ENCODE measurements at regions not wholly inside any gene's neighbourhood (a gene's known extent, or its start where the extent isn't known, plus 50 kb on each side); places are given as distances from the start of the nearest gene placed in this dataset.
"Not testable (repeated sequence)": the region's sequence is repeated elsewhere in the genome, so short reads cannot be mapped to it uniquely, and the experiment has no call there.

GRCh38 chr16:13351601-13352217 lies 450.3 kb downstream of the SHISA9 start:
- Mint-ChIP-seq H3K4me1 (no peaks in the 10 kb centered on the region), H3K4me3 (no peak overlapping the region), H3K27ac (no peak overlapping the region), H3K36me3 (no peaks in the 10 kb centered on the region), H3K9me3 (no peaks in the 10 kb centered on the region), H3K27me3 (no peaks in the 10 kb centered on the region)
- ATAC-seq (ENCODE audit: low read depth) (no peak), DNase-seq (no peak)
- POLR2A ChIA-PET = no interaction called here

DNA sequence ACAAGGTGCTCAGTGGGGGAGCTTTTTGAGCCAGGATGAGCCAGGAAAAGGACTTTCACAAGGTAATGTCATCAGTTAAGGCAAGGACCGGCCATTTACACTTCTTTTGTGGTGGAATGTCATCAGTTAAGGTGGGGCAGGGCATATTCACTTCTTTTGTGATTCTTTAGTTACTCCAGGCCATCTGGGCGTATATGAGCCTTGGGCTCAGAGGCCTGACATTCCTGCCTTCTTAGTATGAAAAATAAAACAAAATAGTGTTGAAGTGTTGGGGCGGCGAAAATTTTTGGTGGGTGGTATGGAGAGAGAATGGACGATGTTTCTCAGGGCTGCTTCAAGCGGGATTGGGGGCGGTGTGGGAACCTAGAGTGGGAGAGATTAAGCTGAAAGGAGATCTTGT lies 451.4 kb downstream of the SHISA9 start:
- H3K36me3 Mint-ChIP-seq; POLR2A ChIA-PET; H3K4me1 Mint-ChIP-seq; H3K4me3 Mint-ChIP-seq; H3K27ac Mint-ChIP-seq; DNase-seq; ATAC-seq (ENCODE audit: low read depth); H3K27me3 Mint-ChIP-seq; H3K9me3 Mint-ChIP-seq: not testable (repeated sequence)

GRCh38 chr16:13357842-13358241 lies 456.4 kb downstream of the SHISA9 start:
- ATAC-seq (ENCODE audit: low read depth); H3K9me3 Mint-ChIP-seq; H3K27ac Mint-ChIP-seq; H3K4me3 Mint-ChIP-seq; H3K36me3 Mint-ChIP-seq; H3K27me3 Mint-ChIP-seq; DNase-seq; H3K4me1 Mint-ChIP-seq; POLR2A ChIA-PET: not testable (repeated sequence)

DNA sequence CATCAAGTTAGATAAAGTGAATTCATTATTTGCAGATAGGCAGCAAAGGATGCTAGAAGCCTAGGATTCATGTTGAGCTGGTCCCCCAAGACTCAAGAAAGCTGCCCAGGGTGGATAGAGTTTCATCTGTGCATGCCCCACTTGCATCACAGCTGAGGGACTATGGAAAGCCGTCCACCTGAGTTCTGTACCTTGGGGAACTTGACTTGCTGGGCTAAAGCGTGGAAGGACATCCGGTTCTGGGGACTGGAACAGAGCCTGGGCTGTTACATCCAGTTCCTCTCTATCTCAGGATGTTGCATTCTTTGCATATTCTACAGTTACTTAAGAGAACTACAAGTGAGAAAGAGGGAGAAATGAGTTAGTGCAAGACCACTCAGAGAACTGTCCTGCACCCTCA lies 458.4 kb downstream of the SHISA9 start:
- Mint-ChIP-seq H3K9me3 (peaks cover 6% of the 10 kb centered on the region), H3K27ac (no peak overlapping the region), H3K4me3 (no peak overlapping the region), H3K36me3 (no peaks in the 10 kb centered on the region), H3K27me3 (no peaks in the 10 kb centered on the region), H3K4me1 (no peaks in the 10 kb centered on the region)
- POLR2A ChIA-PET = no interaction called here
- DNase-seq (no peak), ATAC-seq (ENCODE audit: low read depth) (no peak)

GRCh38 chr16:13372421-13372820 lies 471.0 kb downstream of the SHISA9 start:
- DNase-seq = no peak
- Mint-ChIP-seq H3K9me3 (peaks cover 5% of the 10 kb centered on the region), H3K27me3 (no peaks in the 10 kb centered on the region), H3K27ac (no peak overlapping the region), H3K36me3 (no peaks in the 10 kb centered on the region), H3K4me3 (no peak overlapping the region), H3K4me1 (no peaks in the 10 kb centered on the region)
- POLR2A ChIA-PET = no interaction called here
- no peak for ATAC-seq (ENCODE audit: low read depth)

GRCh38 chr16:13376174-13376573 lies 474.8 kb downstream of the SHISA9 start:
- DNase-seq = no peak
- no peak overlapping the region for H3K27ac Mint-ChIP-seq
- H3K36me3 Mint-ChIP-seq = no peaks in the 10 kb centered on the region
- POLR2A ChIA-PET = no interaction called here
- no peak for ATAC-seq (ENCODE audit: low read depth)
- peaks cover 14% of the 10 kb centered on the region for H3K9me3 Mint-ChIP-seq
- no peak overlapping the region for H3K4me3 Mint-ChIP-seq
- no peaks in the 10 kb centered on the region for H3K27me3 Mint-ChIP-seq
- H3K4me1 Mint-ChIP-seq = no peaks in the 10 kb centered on the region

DNA sequence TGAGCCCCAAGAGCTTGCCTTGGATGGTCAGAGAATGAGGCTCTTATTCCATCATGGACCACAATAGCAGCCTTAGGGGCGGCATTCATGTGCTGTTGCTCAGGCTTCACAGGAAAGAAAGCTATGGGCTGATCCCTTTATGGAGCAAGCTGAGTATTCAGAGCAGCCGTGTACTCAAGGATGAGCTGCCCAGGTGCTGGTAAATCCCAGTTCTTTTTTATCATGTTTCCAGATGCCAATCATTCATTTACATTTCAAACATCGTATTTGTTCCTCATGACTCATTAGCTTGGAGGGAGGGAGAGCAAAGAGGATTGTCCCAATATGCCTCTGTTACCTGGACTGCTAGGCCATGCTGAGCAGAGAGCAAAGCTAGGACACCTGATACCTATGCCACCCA lies 475.7 kb downstream of the SHISA9 start:
- Mint-ChIP-seq H3K27ac (no peak overlapping the region), H3K9me3 (peaks cover 13% of the 10 kb centered on the region), H3K27me3 (no peaks in the 10 kb centered on the region), H3K4me1 (no peaks in the 10 kb centered on the region), H3K4me3 (no peak overlapping the region), H3K36me3 (no peaks in the 10 kb centered on the region)
- POLR2A ChIA-PET = no interaction called here
- ATAC-seq (ENCODE audit: low read depth) (no peak), DNase-seq (no peak)

DNA sequence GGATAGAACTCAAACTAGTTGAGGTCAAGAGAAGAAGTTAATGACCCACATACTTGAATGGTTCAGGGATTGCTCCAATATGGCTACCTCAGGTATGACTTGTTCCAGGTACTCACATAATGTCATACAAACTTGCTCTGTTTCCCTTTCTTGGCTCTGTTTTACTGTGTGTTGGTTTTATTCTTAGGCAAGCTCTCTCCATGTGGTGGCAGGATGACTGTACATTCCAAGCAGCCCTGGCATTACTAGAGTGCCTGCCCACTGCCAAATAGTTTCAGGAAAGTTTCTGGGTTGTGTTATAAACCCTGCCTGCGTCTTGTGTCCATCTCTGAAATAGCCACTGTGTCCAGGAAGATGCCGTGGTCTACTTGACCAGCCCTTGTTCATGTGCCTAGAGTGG lies 476.8 kb downstream of the SHISA9 start:
- H3K36me3 Mint-ChIP-seq = no peaks in the 10 kb centered on the region
- ATAC-seq (ENCODE audit: low read depth) (no peak), DNase-seq (no peak)
- POLR2A ChIA-PET = no interaction called here
- H3K9me3 Mint-ChIP-seq = peaks cover 17% of the 10 kb centered on the region
- H3K27ac Mint-ChIP-seq = no peak overlapping the region
- H3K27me3 Mint-ChIP-seq = no peaks in the 10 kb centered on the region
- H3K4me1 Mint-ChIP-seq = no peaks in the 10 kb centered on the region
- H3K4me3 Mint-ChIP-seq = no peak overlapping the region

DNA sequence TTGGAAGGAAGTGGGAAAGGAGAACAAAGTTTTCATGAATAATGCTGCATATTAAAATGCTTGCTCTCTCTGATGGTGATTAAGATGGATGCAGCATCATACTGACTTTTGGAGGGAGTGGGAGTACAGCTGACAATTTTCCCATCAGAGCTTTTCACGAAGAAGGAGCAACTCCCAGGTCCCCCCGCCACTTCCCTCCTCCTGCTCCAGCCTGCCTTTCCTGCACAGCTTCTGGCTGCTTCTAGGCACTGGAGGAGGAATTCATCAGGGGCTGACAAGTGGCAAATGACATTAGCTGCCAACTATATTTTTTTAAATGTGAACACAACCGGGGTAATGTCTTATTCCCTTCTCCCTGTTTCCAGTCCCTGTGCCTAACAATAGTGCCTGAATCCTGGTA lies 477.9 kb downstream of the SHISA9 start:
- no peak for DNase-seq
- Mint-ChIP-seq H3K4me1 (no peaks in the 10 kb centered on the region), H3K4me3 (no peak overlapping the region), H3K36me3 (no peaks in the 10 kb centered on the region), H3K27me3 (no peaks in the 10 kb centered on the region), H3K27ac (no peak overlapping the region), H3K9me3 (peaks cover 16% of the 10 kb centered on the region)
- ATAC-seq (ENCODE audit: low read depth) = no peak
- POLR2A ChIA-PET = no interaction called here

DNA sequence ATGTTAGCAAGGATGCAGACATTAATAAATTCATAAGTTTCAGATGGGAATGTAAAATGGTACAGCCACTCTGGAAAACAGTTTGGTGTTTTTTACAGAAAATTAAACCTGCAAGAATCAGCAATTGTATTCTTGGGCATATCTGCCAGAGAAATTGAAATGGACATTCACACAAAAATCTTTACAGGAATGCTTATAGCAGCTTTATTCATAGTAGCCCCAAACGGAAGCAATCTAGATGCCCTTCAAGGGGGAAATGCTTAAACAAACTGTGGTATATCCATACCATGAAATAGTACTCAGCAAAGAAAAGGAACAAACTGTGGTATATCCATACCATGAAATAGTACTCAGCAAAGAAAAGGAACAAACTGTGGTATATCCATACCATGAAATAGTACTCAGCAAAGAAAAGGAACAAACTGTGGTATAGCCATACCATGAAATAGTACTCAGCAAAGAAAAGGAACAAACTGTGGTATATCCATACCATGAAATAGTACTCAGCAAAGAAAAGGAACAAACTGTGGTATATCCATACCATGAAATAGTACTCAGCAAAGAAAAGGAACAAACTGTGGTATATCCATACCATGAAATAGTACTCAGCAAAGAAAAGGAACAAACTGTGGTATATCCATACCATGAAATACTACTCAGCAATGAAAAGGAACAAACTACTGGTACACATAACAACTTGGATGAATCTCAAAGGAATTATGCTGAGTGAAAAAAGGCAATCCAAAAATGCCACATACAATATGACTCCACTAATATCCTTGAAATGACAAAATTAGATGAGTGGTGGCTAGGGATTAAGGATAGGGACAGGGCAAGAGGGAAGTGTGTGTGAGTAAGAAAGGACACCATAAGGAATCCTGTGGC lies 484.0 kb downstream of the SHISA9 start:
- H3K27me3 Mint-ChIP-seq; H3K4me3 Mint-ChIP-seq; H3K27ac Mint-ChIP-seq; H3K36me3 Mint-ChIP-seq; POLR2A ChIA-PET; H3K4me1 Mint-ChIP-seq; ATAC-seq (ENCODE audit: low read depth); DNase-seq: not testable (repeated sequence)
- H3K9me3 Mint-ChIP-seq = peaks cover 21% of the 10 kb centered on the region

- no peaks in the 10 kb centered on the region for H3K4me1 Mint-ChIP-seq
- no peak for DNase-seq
- no peak overlapping the region for H3K4me3 Mint-ChIP-seq
- no peak for ATAC-seq (ENCODE audit: low read depth)
- H3K27me3 Mint-ChIP-seq = no peaks in the 10 kb centered on the region
- peaks cover 10% of the 10 kb centered on the region for H3K9me3 Mint-ChIP-seq
- H3K36me3 Mint-ChIP-seq = no peaks in the 10 kb centered on the region
- no peak overlapping the region for H3K27ac Mint-ChIP-seq
- POLR2A ChIA-PET = no interaction called here
These were observed 488.9 kb downstream of the SHISA9 start for GRCh38 chr16:13390093-13390985.

DNA sequence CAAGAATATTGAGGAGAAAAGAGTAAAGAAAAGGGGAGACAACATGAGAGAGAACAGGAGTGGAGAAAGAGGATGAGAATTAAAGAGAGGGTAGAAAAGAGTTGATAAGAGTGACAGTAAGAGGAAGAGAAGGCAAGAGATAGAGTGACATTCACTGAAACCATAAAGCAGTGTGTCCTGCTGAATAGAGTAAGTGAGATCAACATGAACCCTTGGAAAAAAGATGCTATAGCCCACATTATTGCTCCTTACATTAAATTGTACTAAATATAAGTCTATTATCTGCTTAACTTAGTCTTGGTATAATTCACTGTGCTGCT lies 489.5 kb downstream of the SHISA9 start:
- POLR2A ChIA-PET = no interaction called here
- DNase-seq (no peak), ATAC-seq (ENCODE audit: low read depth) (no peak)
- peaks cover 7% of the 10 kb centered on the region for H3K9me3 Mint-ChIP-seq
- no peaks in the 10 kb centered on the region for H3K36me3 Mint-ChIP-seq
- no peak overlapping the region for H3K4me3 Mint-ChIP-seq
- no peaks in the 10 kb centered on the region for H3K4me1 Mint-ChIP-seq
- H3K27me3 Mint-ChIP-seq = no peaks in the 10 kb centered on the region
- H3K27ac Mint-ChIP-seq = no peak overlapping the region

GRCh38 chr16:13391337-13391736 lies 489.9 kb downstream of the SHISA9 start:
- no peak overlapping the region for H3K27ac Mint-ChIP-seq

DNA sequence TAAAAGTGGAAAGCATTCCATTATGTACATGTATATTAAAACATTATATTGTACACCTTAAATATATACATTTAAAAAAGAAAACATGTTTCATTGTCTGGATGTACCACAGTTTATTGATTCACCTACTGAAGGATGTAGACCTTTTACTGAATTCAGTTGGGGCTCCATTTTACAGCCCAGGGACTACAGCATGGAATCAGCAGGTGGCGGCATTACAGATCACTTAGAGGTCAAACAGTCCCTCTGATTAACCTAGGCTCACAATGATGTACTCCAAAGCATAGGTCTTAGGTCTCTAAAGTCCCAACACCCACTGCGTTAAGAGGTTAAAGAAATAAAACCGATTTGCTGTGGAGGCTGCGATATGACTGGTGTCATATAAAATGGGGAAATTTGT lies 490.9 kb downstream of the SHISA9 start:
- H3K27me3 Mint-ChIP-seq = no peaks in the 10 kb centered on the region
- no peak for ATAC-seq (ENCODE audit: low read depth)
- H3K27ac Mint-ChIP-seq = no peak overlapping the region
- peaks cover 8% of the 10 kb centered on the region for H3K9me3 Mint-ChIP-seq
- no peak overlapping the region for H3K4me3 Mint-ChIP-seq
- no peaks in the 10 kb centered on the region for H3K4me1 Mint-ChIP-seq
- no peak for DNase-seq
- POLR2A ChIA-PET = no interaction called here
- H3K36me3 Mint-ChIP-seq = no peaks in the 10 kb centered on the region

More at GRCh38 chr16:13391337-13391736, 489.9 kb downstream of the SHISA9 start:
- H3K9me3 Mint-ChIP-seq = peaks cover 7% of the 10 kb centered on the region
- no peaks in the 10 kb centered on the region for H3K36me3 Mint-ChIP-seq
- ATAC-seq (ENCODE audit: low read depth) (no peak), DNase-seq (no peak)
- POLR2A ChIA-PET = no interaction called here
- no peaks in the 10 kb centered on the region for H3K4me1 Mint-ChIP-seq
- H3K4me3 Mint-ChIP-seq = no peak overlapping the region
- no peaks in the 10 kb centered on the region for H3K27me3 Mint-ChIP-seq
